ENCODE measurements at regions not wholly inside any gene's neighbourhood (a gene's known extent, or its start where the extent isn't known, plus 50 kb on each side); places are given as distances from the start of the nearest gene placed in this dataset.

DNA sequence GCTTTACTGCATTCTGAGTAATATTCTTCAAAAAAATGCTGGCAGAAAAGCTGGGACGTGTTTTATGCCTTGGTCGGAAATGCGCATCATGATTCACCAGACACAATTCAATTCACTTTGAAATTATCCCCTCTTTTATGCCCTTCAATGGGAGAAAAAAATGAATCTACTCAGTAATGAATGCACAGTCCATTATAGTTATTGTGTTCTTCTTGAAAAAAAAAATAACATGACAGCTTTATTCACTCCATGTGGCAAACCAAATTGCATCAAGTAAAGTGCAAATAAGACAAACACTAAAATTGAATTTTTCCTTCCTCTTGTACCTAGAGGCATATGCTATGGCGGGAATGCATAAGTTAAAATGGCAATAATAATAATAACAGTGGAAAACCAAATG is 159.4 kb upstream of the IFNG-AS1 start:
- TF ChIP-seq, protein P1, sequence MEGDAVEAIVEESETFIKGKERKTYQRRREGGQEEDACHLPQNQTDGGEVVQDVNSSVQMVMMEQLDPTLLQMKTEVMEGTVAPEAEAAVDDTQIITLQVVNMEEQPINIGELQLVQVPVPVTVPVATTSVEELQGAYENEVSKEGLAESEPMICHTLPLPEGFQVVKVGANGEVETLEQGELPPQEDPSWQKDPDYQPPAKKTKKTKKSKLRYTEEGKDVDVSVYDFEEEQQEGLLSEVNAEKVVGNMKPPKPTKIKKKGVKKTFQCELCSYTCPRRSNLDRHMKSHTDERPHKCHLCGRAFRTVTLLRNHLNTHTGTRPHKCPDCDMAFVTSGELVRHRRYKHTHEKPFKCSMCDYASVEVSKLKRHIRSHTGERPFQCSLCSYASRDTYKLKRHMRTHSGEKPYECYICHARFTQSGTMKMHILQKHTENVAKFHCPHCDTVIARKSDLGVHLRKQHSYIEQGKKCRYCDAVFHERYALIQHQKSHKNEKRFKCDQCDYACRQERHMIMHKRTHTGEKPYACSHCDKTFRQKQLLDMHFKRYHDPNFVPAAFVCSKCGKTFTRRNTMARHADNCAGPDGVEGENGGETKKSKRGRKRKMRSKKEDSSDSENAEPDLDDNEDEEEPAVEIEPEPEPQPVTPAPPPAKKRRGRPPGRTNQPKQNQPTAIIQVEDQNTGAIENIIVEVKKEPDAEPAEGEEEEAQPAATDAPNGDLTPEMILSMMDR (IDR thresholded peaks at IDR 0.05), result no peak
- no peak for TF ChIP-seq POLR2A (IDR thresholded peaks at IDR 0.05)
- no peak for TF ChIP-seq EP300 (IDR thresholded peaks at IDR 0.05)
